NCI-H2029 (cell line): ENCODE measurements at regions not wholly inside any gene's neighbourhood (a gene's known extent, or its start where the extent isn't known, plus 50 kb on each side); places are given as distances from the start of the nearest gene placed in this dataset.
"Not testable (repeated sequence)": the region's sequence is repeated elsewhere in the genome, so short reads cannot be mapped to it uniquely, and the experiment has no call there.

Source experiments
- DNase-seq: peaks from one replicate; lab custom pipeline; 2025; lab: John Stamatoyannopoulos, UW

- DNase-seq = no peak
Observed at GRCh38 chr6:167408235-167408869, 83.5 kb downstream of the TTLL2 start.

GRCh38 chr6:167409079-167409478 is 84.2 kb downstream of the TTLL2 start:
- no peak for DNase-seq

- no peak for DNase-seq
Observed at GRCh38 chr6:167409694-167410093, 84.8 kb downstream of the TTLL2 start.

GRCh38 chr6:167410462-167410861 is 85.6 kb downstream of the TTLL2 start:
- no peak for DNase-seq

GRCh38 chr6:167412506-167412905 is 87.6 kb downstream of the TTLL2 start:
- no peak for DNase-seq

- no peak for DNase-seq
Observed at GRCh38 chr6:167415441-167415961, 90.6 kb downstream of the TTLL2 start.

GRCh38 chr6:167416676-167417430 is 92.0 kb downstream of the TTLL2 start:
- DNase-seq = no peak

- no peak for DNase-seq
Observed at GRCh38 chr6:167420177-167420576, 95.3 kb downstream of the TTLL2 start.

GRCh38 chr6:167420858-167421766 is 96.2 kb downstream of the TTLL2 start:
- no peak for DNase-seq

- not testable (repeated sequence) for DNase-seq
Observed at GRCh38 chr6:167421944-167422343, 97.1 kb downstream of the TTLL2 start.

- DNase-seq = no peak
Observed at GRCh38 chr6:167422934-167423333, 98.0 kb downstream of the TTLL2 start.

- DNase-seq = no peak
Observed at GRCh38 chr6:167424060-167424673, 99.3 kb downstream of the TTLL2 start.

- no peak for DNase-seq
Observed at GRCh38 chr6:167424700-167425099, 99.8 kb downstream of the TTLL2 start.

GRCh38 chr6:167426084-167426483 is 101.2 kb downstream of the TTLL2 start:
- peak; percentile 13 for DNase-seq

- peak; percentile 60 for DNase-seq
Observed at GRCh38 chr6:167426651-167427050, 101.8 kb downstream of the TTLL2 start.

GRCh38 chr6:167428664-167429333 is 103.9 kb downstream of the TTLL2 start:
- no peak for DNase-seq

- DNase-seq = no peak
Observed at GRCh38 chr6:167429353-167429752, 104.5 kb downstream of the TTLL2 start.

- DNase-seq = no peak
Observed at GRCh38 chr6:167435209-167435728, 110.4 kb downstream of the TTLL2 start.

GRCh38 chr6:167437888-167438484 is 113.1 kb downstream of the TTLL2 start:
- no peak for DNase-seq

- no peak for DNase-seq
Observed at GRCh38 chr6:167441715-167442206, 116.9 kb downstream of the TTLL2 start.
